ENCODE measurements at regions not wholly inside any gene's neighbourhood (a gene's known extent, or its start where the extent isn't known, plus 50 kb on each side); places are given as distances from the start of the nearest gene placed in this dataset.

- FAIRE-seq (no peak), DNase-seq (ENCODE audit: low read depth, low spot score) (no peak)
- no peaks in the 10 kb centered on the region for H3K36me3 ChIP-seq (ENCODE audit: control insufficient read depth in 2 of 2, extremely low read depth in 1 of 2, insufficient read depth in 2 of 2, low read length in 2 of 2)
- no peak overlapping the region for H2AFZ ChIP-seq (ENCODE audit: control insufficient read depth, low read length)
- no peak overlapping the region for H3K9ac ChIP-seq (ENCODE audit: control insufficient read depth, extremely low read depth, insufficient read depth, low read length)
- no peaks in the 10 kb centered on the region for H3K27me3 ChIP-seq (ENCODE audit: control insufficient read depth, extremely low read depth, insufficient read depth, low read length)
- no peaks in the 10 kb centered on the region for H4K20me1 ChIP-seq (ENCODE audit: control insufficient read depth, extremely low read depth, insufficient read depth, low read length)
- no peaks in the 10 kb centered on the region for H3K9me1 ChIP-seq (ENCODE audit: control insufficient read depth, extremely low read depth, insufficient read depth, low read length)
- TF ChIP-seq EZH2 (IDR thresholded peaks at IDR 0.05; ENCODE audit: low read length) = no peak
- TF ChIP-seq CTCF (optimal IDR thresholded peaks at IDR 0.05 in 1 of 3, IDR thresholded peaks at IDR 0.05 in 1 of 3, conservative IDR thresholded peaks at IDR 0.05 in 1 of 3; ENCODE audit: extremely low read depth in 1 of 3, insufficient read depth in 2 of 3, low read length in 3 of 3) = no peak
- dilution Hi-C loops (cut with MboI; ENCODE audit: extremely low pct_ligation_motif_present, low sequenced_read_pairs) = no loop called here
- H3K4me3 ChIP-seq (ENCODE audit: control insufficient read depth in 2 of 3, extremely low read depth in 1 of 3, insufficient read depth in 2 of 3, low read depth in 1 of 3, low read length in 3 of 3) = no peak overlapping the region
- no peaks in the 10 kb centered on the region for H3K4me1 ChIP-seq (ENCODE audit: control insufficient read depth, extremely low read depth, insufficient read depth, low read length)
- H3K27ac ChIP-seq (ENCODE audit: control insufficient read depth, insufficient read depth, low read length) = no peak overlapping the region
- H3K9me3 ChIP-seq (ENCODE audit: control insufficient read depth, low read depth, low read length) = no peaks in the 10 kb centered on the region
- no peak overlapping the region for H3K4me2 ChIP-seq (ENCODE audit: control insufficient read depth, extremely low read depth, insufficient read depth, low read depth, low read length)
- no peaks in the 10 kb centered on the region for H3K79me2 ChIP-seq (ENCODE audit: control insufficient read depth, insufficient read depth, low read length)
These were observed 288.1 kb downstream of the TEX29 start for GRCh38 chr13:111608556-111608955.

DNA sequence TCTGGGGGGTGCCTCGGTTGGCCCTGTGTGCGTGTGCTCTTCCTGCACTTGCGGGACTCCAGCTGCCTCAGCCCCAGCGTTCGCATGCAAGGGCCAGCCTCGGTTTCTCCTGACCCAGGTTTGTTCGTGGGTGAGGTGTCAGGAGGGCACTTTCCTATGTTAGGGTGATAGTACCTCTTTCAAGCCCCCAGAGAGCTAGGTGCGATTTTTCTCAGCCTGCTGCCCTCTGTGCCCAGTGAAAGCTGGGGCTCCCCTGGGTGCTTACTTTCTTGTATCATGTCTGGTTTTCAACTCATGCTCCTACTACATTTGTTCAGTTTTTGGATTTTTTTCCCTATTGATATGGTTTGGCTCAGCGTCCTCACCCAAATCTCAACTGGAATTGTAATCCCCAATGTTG is 289.2 kb downstream of the TEX29 start:
- FAIRE-seq = no peak
- no peaks in the 10 kb centered on the region for H3K9me1 ChIP-seq (ENCODE audit: control insufficient read depth, extremely low read depth, insufficient read depth, low read length)
- no peak for TF ChIP-seq EZH2 (IDR thresholded peaks at IDR 0.05; ENCODE audit: low read length)
- no peak for TF ChIP-seq CTCF (optimal IDR thresholded peaks at IDR 0.05 in 1 of 3, IDR thresholded peaks at IDR 0.05 in 1 of 3, conservative IDR thresholded peaks at IDR 0.05 in 1 of 3; ENCODE audit: extremely low read depth in 1 of 3, insufficient read depth in 2 of 3, low read length in 3 of 3)

More for the DNA sequence above, 289.2 kb downstream of the TEX29 start:
- Histone ChIP-seq H3K9ac (ENCODE audit: control insufficient read depth, extremely low read depth, insufficient read depth, low read length) (no peak overlapping the region), H3K4me1 (ENCODE audit: control insufficient read depth, extremely low read depth, insufficient read depth, low read length) (no peaks in the 10 kb centered on the region), H3K27ac (ENCODE audit: control insufficient read depth, insufficient read depth, low read length) (no peak overlapping the region), H3K4me2 (ENCODE audit: control insufficient read depth, extremely low read depth, insufficient read depth, low read depth, low read length) (no peak overlapping the region), H2AFZ (ENCODE audit: control insufficient read depth, low read length) (no peak overlapping the region), H3K27me3 (ENCODE audit: control insufficient read depth, extremely low read depth, insufficient read depth, low read length) (no peaks in the 10 kb centered on the region), H3K4me3 (ENCODE audit: control insufficient read depth in 2 of 3, extremely low read depth in 1 of 3, insufficient read depth in 2 of 3, low read depth in 1 of 3, low read length in 3 of 3) (no peak overlapping the region), H3K36me3 (ENCODE audit: control insufficient read depth in 2 of 2, extremely low read depth in 1 of 2, insufficient read depth in 2 of 2, low read length in 2 of 2) (no peaks in the 10 kb centered on the region), H4K20me1 (ENCODE audit: control insufficient read depth, extremely low read depth, insufficient read depth, low read length) (no peaks in the 10 kb centered on the region), H3K9me3 (ENCODE audit: control insufficient read depth, low read depth, low read length) (no peaks in the 10 kb centered on the region), H3K79me2 (ENCODE audit: control insufficient read depth, insufficient read depth, low read length) (no peaks in the 10 kb centered on the region)
- dilution Hi-C loops (cut with MboI; ENCODE audit: extremely low pct_ligation_motif_present, low sequenced_read_pairs) = no loop called here
- DNase-seq (ENCODE audit: low read depth, low spot score) = no peak

Measured in keratinocyte (primary cell).